Breast epithelium (tissue), 3 donors: ENCODE measurements at regions not wholly inside any gene's neighbourhood (a gene's known extent, or its start where the extent isn't known, plus 50 kb on each side); places are given as distances from the start of the nearest gene placed in this dataset.

Experiments used
- CTCF ChIP-seq, 3 donors: fragments of 450-650 bp; IDR thresholded peaks; one replicate each; pipeline ENCODE4 v1.5.1; 2016 to 2017; ENCODE audit warnings: antibody characterized with exemption in 3 of 3, mild to moderate bottlenecking in 3 of 3, moderate library complexity in 3 of 3
- POLR2AphosphoS5 ChIP-seq, 3 donors: sonication (generic); formaldehyde crosslinking; IDR thresholded peaks; one replicate each; pipeline ENCODE4 v1.6.1; 2017; ENCODE audit warnings: antibody characterized with exemption in 3 of 3

GRCh38 chr12:107845980-107846659 is 71.6 kb downstream of the ASCL4 start:
- TF ChIP-seq CTCF (IDR thresholded peaks at IDR 0.05) (no peak), POLR2AphosphoS5 (IDR thresholded peaks at IDR 0.05) (no peak)
